ENCODE measurements at regions not wholly inside any gene's neighbourhood (a gene's known extent, or its start where the extent isn't known, plus 50 kb on each side); places are given as distances from the start of the nearest gene placed in this dataset.

GRCh38 chr21:15521644-15522001 is 208.2 kb upstream of the USP25 start:
- no peaks in the 10 kb centered on the region for H3K4me1 ChIP-seq (ENCODE audit: insufficient read depth)
- no peaks in the 10 kb centered on the region for H3K27me3 ChIP-seq (ENCODE audit: insufficient read depth)
- ATAC-seq (no peak), DNase-seq (ENCODE audit: low spot score) (no peak)
- no peak overlapping the region for H3K4me3 Mint-ChIP-seq
- no peak overlapping the region for H3K4me3 ChIP-seq
- no peak overlapping the region for H3K27ac Mint-ChIP-seq
- H2AFZ ChIP-seq = no peak overlapping the region
- H3K4me1 Mint-ChIP-seq = no peaks in the 10 kb centered on the region
- no peak overlapping the region for H3K4me2 ChIP-seq
- H3K79me2 ChIP-seq (replicated peaks; ENCODE audit: insufficient read depth) = no peaks in the 10 kb centered on the region
- H3K27ac ChIP-seq (ENCODE audit: low read depth) = no peak overlapping the region
- peaks cover 6% of the 10 kb centered on the region; the same call in 2 of the 3 replicates for H3K9me3 Mint-ChIP-seq
- H3K27me3 Mint-ChIP-seq (ENCODE audit: insufficient read depth, low read depth, poor library complexity) = peaks cover 2% of the 10 kb centered on the region
- H4K20me1 ChIP-seq (replicated peaks; ENCODE audit: insufficient read depth) = no peaks in the 10 kb centered on the region
- no peaks in the 10 kb centered on the region for H3K9me2 ChIP-seq (ENCODE audit: insufficient read depth)
- no peaks in the 10 kb centered on the region for H3F3A ChIP-seq (replicated peaks; ENCODE audit: low read depth)
- TF ChIP-seq EZH2phosphoT487 (IDR thresholded peaks at IDR 0.05; ENCODE audit: unreplicated experiment) (no peak), POLR2AphosphoS5 (IDR thresholded peaks at IDR 0.05; ENCODE audit: low read depth) (no peak), ETS1 (IDR thresholded peaks at IDR 0.05) (no peak), REST (IDR thresholded peaks at IDR 0.05; ENCODE audit: unreplicated experiment) (no peak), ZNF462 (CRISPR knock-in tag; IDR thresholded peaks at IDR 0.05) (no peak), ZNF114 (CRISPR knock-in tag; IDR thresholded peaks at IDR 0.05) (no peak), CTCF (conservative IDR thresholded peaks at IDR 0.05; ENCODE audit: low read depth in 2 of 2) (no peak), NANOG (IDR thresholded peaks at IDR 0.05; ENCODE audit: borderline replicate concordance) (no peak), CREB1 (CRISPR knock-in tag; IDR thresholded peaks at IDR 0.05; ENCODE audit: low read depth) (no peak), ZNF331 (CRISPR knock-in tag; IDR thresholded peaks at IDR 0.05; ENCODE audit: low read depth) (no peak), STAT1 (IDR thresholded peaks at IDR 0.05; ENCODE audit: unreplicated experiment) (no peak), JUNB (IDR thresholded peaks at IDR 0.05; ENCODE audit: unreplicated experiment) (no peak), EZH2 (IDR thresholded peaks at IDR 0.05; ENCODE audit: low read depth, unreplicated experiment) (no peak)
- no peaks in the 10 kb centered on the region for H3K36me3 ChIP-seq (ENCODE audit: insufficient read depth)
- no peaks in the 10 kb centered on the region; the same call in 2 of the 3 replicates for H3K36me3 Mint-ChIP-seq (ENCODE audit: low read depth)

Data from GM23338 (cell line).